ENCODE measurements at regions not wholly inside any gene's neighbourhood (a gene's known extent, or its start where the extent isn't known, plus 50 kb on each side); places are given as distances from the start of the nearest gene placed in this dataset.

DNA sequence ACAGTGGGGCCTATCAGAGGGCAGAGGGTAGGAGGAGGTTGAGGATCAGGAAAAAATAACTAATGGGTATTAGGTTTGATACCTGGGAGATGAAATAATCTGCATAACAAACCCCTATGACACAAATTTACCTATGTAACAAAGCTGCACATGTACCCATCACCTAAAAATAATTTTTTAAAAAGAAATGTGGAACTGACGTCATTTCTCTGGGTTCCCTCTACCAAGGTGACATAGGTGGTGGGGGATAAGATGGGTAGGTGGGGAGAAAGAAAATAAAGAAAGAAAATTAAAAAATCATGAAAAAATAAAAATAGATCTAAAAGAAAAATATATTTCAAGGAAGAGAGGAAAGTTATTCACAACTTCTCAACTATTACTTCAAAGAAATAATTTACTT lies 153.1 kb upstream of the SORCS1 start:
- no peaks in the 10 kb centered on the region for H3K27me3 ChIP-seq (ENCODE audit: control insufficient read depth in 2 of 2, insufficient read depth in 1 of 2, low read length in 1 of 2)
- H3K36me3 ChIP-seq (ENCODE audit: control insufficient read depth in 2 of 2, insufficient read depth in 2 of 2, low read length in 1 of 2): no peaks in the 10 kb centered on the region
- H3K27ac ChIP-seq (ENCODE audit: low read depth in 1 of 2, low read length in 1 of 2): no peak overlapping the region
- no peaks in the 10 kb centered on the region for H3K4me1 ChIP-seq (ENCODE audit: control insufficient read depth in 2 of 2, insufficient read depth in 2 of 2, low read length in 2 of 2)
- DNase-seq (ENCODE audit: low read depth in 6 of 9, low spot score in 9 of 9): no peak
- WGBS: 91% methylated on average over 1 of the region's 1 CpG
- H3K4me3 ChIP-seq (ENCODE audit: low read length in 2 of 2): no peak overlapping the region
- H3K9me3 ChIP-seq (ENCODE audit: control insufficient read depth in 2 of 2, insufficient read depth in 1 of 2, low read length in 1 of 2): no peaks in the 10 kb centered on the region

DNA sequence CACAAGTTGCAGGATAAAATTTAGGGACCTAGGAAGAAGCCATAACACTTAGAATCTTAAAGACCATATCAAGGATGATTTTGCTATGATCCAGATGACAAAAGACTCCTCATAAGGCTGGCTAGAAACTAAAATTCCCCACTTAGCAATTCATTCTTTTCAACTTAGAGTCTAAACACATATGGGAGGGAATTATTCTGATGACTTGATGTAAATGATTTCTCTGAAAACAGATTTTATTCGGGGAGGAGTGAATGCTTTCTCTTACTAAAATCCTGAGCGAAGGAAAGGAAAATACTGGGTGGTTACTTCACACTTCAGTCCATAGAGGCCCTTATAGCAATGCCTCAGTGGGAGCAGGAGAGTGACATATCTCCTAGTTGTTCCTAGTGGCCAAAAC lies 138.7 kb upstream of the SORCS1 start:
- H3K4me3 ChIP-seq (ENCODE audit: low read length in 2 of 2): no peak overlapping the region
- 92% methylated on average over 2 of the region's 2 CpGs for WGBS

DNA sequence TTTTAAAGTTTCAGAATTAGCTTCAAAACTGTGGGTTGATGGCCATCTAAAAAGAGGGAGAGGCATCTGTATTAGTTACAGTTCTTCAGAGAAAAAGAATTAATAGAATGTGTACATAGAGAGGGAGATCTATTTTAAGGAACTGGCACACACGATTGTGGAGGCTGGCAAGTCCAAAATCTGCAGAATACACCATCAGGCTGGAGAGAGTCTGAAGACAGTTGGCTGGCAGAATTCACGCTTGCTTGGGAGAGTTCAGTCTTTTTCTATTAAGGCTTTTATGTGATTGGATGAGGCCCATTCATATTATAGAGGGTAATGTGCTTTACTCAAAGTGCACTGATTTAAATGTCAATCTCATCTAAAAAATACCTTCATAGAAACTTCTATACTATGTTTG lies 135.1 kb upstream of the SORCS1 start:
- Histone ChIP-seq H3K27ac (ENCODE audit: low read depth in 1 of 2, low read length in 1 of 2) (no peak overlapping the region), H3K27me3 (ENCODE audit: control insufficient read depth in 2 of 2, insufficient read depth in 1 of 2, low read length in 1 of 2) (no peaks in the 10 kb centered on the region), H3K36me3 (ENCODE audit: control insufficient read depth in 2 of 2, insufficient read depth in 2 of 2, low read length in 1 of 2) (no peaks in the 10 kb centered on the region), H3K4me1 (ENCODE audit: control insufficient read depth in 2 of 2, insufficient read depth in 2 of 2, low read length in 2 of 2) (no peaks in the 10 kb centered on the region), H3K4me3 (ENCODE audit: low read length in 2 of 2) (no peak overlapping the region), H3K9me3 (ENCODE audit: control insufficient read depth in 2 of 2, insufficient read depth in 1 of 2, low read length in 1 of 2) (no peaks in the 10 kb centered on the region)
- DNase-seq (ENCODE audit: low read depth in 6 of 9, low spot score in 9 of 9): no peak
- 89% methylated on average over 2 of the region's 2 CpGs for WGBS

More for the DNA sequence above, 138.7 kb upstream of the SORCS1 start:
- no peak overlapping the region for H3K27ac ChIP-seq (ENCODE audit: low read depth in 1 of 2, low read length in 1 of 2)
- no peaks in the 10 kb centered on the region for H3K27me3 ChIP-seq (ENCODE audit: control insufficient read depth in 2 of 2, insufficient read depth in 1 of 2, low read length in 1 of 2)
- H3K4me1 ChIP-seq (ENCODE audit: control insufficient read depth in 2 of 2, insufficient read depth in 2 of 2, low read length in 2 of 2): no peaks in the 10 kb centered on the region
- DNase-seq (ENCODE audit: low read depth in 6 of 9, low spot score in 9 of 9): no peak
- H3K9me3 ChIP-seq (ENCODE audit: control insufficient read depth in 2 of 2, insufficient read depth in 1 of 2, low read length in 1 of 2): no peaks in the 10 kb centered on the region
- H3K36me3 ChIP-seq (ENCODE audit: control insufficient read depth in 2 of 2, insufficient read depth in 2 of 2, low read length in 1 of 2): no peaks in the 10 kb centered on the region

DNA sequence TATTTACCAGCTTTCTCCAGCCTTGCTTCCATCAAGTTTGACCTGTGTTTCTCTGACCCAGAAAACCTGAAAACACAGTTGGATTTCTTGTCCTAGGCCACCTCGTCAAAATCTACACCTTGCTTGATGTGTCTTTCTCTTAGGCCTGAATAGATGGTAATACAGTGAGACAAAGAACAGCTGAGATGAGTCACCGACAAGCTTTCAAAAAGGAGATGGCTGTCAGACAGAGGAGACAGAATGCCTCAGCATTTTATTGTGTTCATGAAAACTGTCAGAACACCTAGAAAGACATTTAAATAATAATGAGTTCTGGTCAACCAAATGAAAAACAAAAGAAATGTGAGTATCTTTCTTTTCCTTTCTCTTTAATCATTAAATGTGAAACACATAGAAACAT lies 119.7 kb upstream of the SORCS1 start:
- H3K36me3 ChIP-seq (ENCODE audit: control insufficient read depth in 2 of 2, insufficient read depth in 2 of 2, low read length in 1 of 2): no peaks in the 10 kb centered on the region
- 66% methylated on average over 2 of the region's 2 CpGs for WGBS
- no peak overlapping the region for H3K27ac ChIP-seq (ENCODE audit: low read depth in 1 of 2, low read length in 1 of 2)
- no peak overlapping the region for H3K4me3 ChIP-seq (ENCODE audit: low read length in 2 of 2)
- H3K4me1 ChIP-seq (ENCODE audit: control insufficient read depth in 2 of 2, insufficient read depth in 2 of 2, low read length in 2 of 2): no peaks in the 10 kb centered on the region
- DNase-seq (ENCODE audit: low read depth in 6 of 9, low spot score in 9 of 9): no peak
- no peaks in the 10 kb centered on the region for H3K27me3 ChIP-seq (ENCODE audit: control insufficient read depth in 2 of 2, insufficient read depth in 1 of 2, low read length in 1 of 2)
- H3K9me3 ChIP-seq (ENCODE audit: control insufficient read depth in 2 of 2, insufficient read depth in 1 of 2, low read length in 1 of 2): no peaks in the 10 kb centered on the region

DNA sequence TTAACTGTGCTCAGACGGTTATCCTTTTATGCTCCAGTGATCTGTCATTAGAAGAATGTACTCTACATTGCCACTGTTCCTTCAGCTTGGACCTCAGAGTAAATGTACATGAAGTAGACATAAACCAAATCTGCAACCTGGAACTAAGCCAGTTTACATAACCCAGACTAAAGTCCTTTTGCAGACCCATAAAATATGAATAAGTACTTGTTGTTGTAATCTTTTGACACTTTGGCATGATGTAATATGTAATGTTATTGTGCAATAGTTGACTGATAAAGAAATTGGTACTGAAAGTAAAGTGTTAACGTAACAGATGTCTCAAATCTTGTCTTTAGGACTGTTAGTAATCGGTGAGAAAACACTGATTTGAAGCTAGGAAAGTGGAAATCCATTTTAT lies 115.8 kb upstream of the SORCS1 start:
- WGBS: 87% methylated on average over 3 of the region's 3 CpGs
- no peak for DNase-seq (ENCODE audit: low read depth in 6 of 9, low spot score in 9 of 9)
- no peaks in the 10 kb centered on the region for H3K4me1 ChIP-seq (ENCODE audit: control insufficient read depth in 2 of 2, insufficient read depth in 2 of 2, low read length in 2 of 2)

DNA sequence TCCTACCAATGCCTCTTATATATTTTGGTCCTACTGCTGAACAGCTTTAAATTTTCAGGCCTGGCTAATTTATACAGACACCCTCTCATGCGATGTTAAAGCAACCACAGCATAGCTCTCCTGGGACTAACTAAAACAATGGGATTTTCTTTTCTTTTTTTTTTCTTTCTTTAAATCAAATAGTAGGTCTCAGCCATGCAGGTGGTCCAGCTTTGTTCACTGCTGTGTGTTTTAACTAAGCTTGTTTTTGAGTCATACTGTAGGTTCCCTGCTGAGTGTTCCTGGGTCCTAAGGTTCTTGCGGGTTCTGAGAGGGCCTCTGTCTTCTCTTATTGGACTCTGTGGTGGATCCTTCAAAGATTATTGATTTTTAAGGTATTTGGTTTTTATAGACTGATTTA lies 113.1 kb upstream of the SORCS1 start:
- H3K36me3 ChIP-seq (ENCODE audit: control insufficient read depth in 2 of 2, insufficient read depth in 2 of 2, low read length in 1 of 2): no peaks in the 10 kb centered on the region
- H3K27me3 ChIP-seq (ENCODE audit: control insufficient read depth in 2 of 2, insufficient read depth in 1 of 2, low read length in 1 of 2): no peaks in the 10 kb centered on the region
- DNase-seq (ENCODE audit: low read depth in 6 of 9, low spot score in 9 of 9): no peak
- no peak overlapping the region for H3K4me3 ChIP-seq (ENCODE audit: low read length in 2 of 2)
- 86% methylated on average over 2 of the region's 2 CpGs for WGBS
- H3K27ac ChIP-seq (ENCODE audit: low read depth in 1 of 2, low read length in 1 of 2): no peak overlapping the region
- no peaks in the 10 kb centered on the region for H3K9me3 ChIP-seq (ENCODE audit: control insufficient read depth in 2 of 2, insufficient read depth in 1 of 2, low read length in 1 of 2)
- no peaks in the 10 kb centered on the region for H3K4me1 ChIP-seq (ENCODE audit: control insufficient read depth in 2 of 2, insufficient read depth in 2 of 2, low read length in 2 of 2)

More for the DNA sequence above, 115.8 kb upstream of the SORCS1 start:
- Histone ChIP-seq H3K4me3 (ENCODE audit: low read length in 2 of 2) (no peak overlapping the region), H3K27me3 (ENCODE audit: control insufficient read depth in 2 of 2, insufficient read depth in 1 of 2, low read length in 1 of 2) (no peaks in the 10 kb centered on the region), H3K9me3 (ENCODE audit: control insufficient read depth in 2 of 2, insufficient read depth in 1 of 2, low read length in 1 of 2) (no peaks in the 10 kb centered on the region), H3K27ac (ENCODE audit: low read depth in 1 of 2, low read length in 1 of 2) (no peak overlapping the region), H3K36me3 (ENCODE audit: control insufficient read depth in 2 of 2, insufficient read depth in 2 of 2, low read length in 1 of 2) (no peaks in the 10 kb centered on the region)

DNA sequence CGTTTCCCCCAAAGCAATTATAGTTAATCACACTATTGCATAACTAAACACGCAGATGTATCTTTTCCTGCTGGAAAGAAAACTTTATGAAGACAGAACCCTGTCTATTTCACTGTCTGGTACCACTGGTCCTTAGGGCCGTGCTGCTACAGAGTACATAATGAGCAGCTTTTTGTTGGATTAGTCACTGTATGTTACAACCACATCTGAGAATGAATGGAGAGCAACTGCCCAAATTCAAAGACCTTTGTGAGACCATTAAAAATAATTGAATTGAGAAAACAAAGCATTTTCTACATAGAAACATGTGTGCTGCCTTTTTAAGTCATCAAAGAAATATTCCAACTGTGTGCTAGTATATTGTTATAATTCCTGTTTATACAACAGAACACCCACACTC lies 111.3 kb upstream of the SORCS1 start:
- Histone ChIP-seq H3K9me3 (ENCODE audit: control insufficient read depth in 2 of 2, insufficient read depth in 1 of 2, low read length in 1 of 2) (no peaks in the 10 kb centered on the region), H3K4me3 (ENCODE audit: low read length in 2 of 2) (no peak overlapping the region), H3K36me3 (ENCODE audit: control insufficient read depth in 2 of 2, insufficient read depth in 2 of 2, low read length in 1 of 2) (no peaks in the 10 kb centered on the region), H3K27ac (ENCODE audit: low read depth in 1 of 2, low read length in 1 of 2) (no peak overlapping the region), H3K4me1 (ENCODE audit: control insufficient read depth in 2 of 2, insufficient read depth in 2 of 2, low read length in 2 of 2) (no peaks in the 10 kb centered on the region), H3K27me3 (ENCODE audit: control insufficient read depth in 2 of 2, insufficient read depth in 1 of 2, low read length in 1 of 2) (no peaks in the 10 kb centered on the region)
- DNase-seq (ENCODE audit: low read depth in 6 of 9, low spot score in 9 of 9): no peak
- WGBS: 92% methylated on average over 3 of the region's 3 CpGs

DNA sequence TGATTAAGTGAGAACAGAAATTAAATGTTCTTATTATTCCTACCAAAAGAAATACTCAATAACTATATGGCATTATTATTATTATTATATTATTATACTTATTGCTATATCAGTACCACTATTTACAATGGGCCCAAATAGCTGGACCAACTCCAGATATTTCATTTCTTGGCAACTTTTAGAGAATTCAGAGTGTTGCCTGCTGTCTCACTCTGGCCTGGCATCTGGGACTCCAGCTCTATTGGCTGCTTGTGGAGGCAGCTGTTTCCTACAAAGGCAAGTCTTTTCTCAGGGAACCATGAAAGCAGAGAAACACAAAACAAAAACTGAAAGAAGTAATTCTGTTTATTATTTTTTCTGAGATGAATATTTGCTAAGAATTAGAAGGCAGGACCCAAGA lies 105.1 kb upstream of the SORCS1 start:
- no peak for DNase-seq (ENCODE audit: low read depth in 6 of 9, low spot score in 9 of 9)
- no peak overlapping the region for H3K4me3 ChIP-seq (ENCODE audit: low read length in 2 of 2)
- no peaks in the 10 kb centered on the region for H3K36me3 ChIP-seq (ENCODE audit: control insufficient read depth in 2 of 2, insufficient read depth in 2 of 2, low read length in 1 of 2)
- no peaks in the 10 kb centered on the region for H3K9me3 ChIP-seq (ENCODE audit: control insufficient read depth in 2 of 2, insufficient read depth in 1 of 2, low read length in 1 of 2)
- no peak overlapping the region for H3K27ac ChIP-seq (ENCODE audit: low read depth in 1 of 2, low read length in 1 of 2)
- no peaks in the 10 kb centered on the region for H3K27me3 ChIP-seq (ENCODE audit: control insufficient read depth in 2 of 2, insufficient read depth in 1 of 2, low read length in 1 of 2)
- no peaks in the 10 kb centered on the region for H3K4me1 ChIP-seq (ENCODE audit: control insufficient read depth in 2 of 2, insufficient read depth in 2 of 2, low read length in 2 of 2)

DNA sequence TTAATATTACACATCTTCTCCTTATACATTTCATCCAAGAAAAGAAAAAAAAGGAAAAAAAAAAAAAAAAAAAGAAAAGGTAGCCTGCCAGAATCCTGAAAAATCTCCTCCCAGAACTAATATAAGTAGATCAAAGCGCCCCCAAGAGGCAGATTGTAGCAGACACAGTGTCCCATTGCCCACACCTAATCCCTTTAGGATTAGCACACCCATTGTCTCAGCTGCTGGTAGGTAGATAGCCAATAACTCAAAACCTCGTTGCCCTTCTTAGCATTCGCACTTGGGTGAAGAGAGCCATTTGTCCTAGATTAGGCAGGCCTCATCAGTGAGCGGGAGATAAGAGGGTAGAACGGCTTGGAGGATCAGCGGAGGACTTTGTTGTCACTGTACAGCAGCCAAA lies 100.2 kb upstream of the SORCS1 start:
- no peak overlapping the region for H3K27ac ChIP-seq (ENCODE audit: low read depth in 1 of 2, low read length in 1 of 2)
- H3K27me3 ChIP-seq (ENCODE audit: control insufficient read depth in 2 of 2, insufficient read depth in 1 of 2, low read length in 1 of 2): no peaks in the 10 kb centered on the region
- H3K36me3 ChIP-seq (ENCODE audit: control insufficient read depth in 2 of 2, insufficient read depth in 2 of 2, low read length in 1 of 2): no peaks in the 10 kb centered on the region
- H3K9me3 ChIP-seq (ENCODE audit: control insufficient read depth in 2 of 2, insufficient read depth in 1 of 2, low read length in 1 of 2): no peaks in the 10 kb centered on the region
- WGBS: 72% methylated on average over 6 of the region's 6 CpGs
- DNase-seq (ENCODE audit: low read depth in 6 of 9, low spot score in 9 of 9): no peak
- H3K4me3 ChIP-seq (ENCODE audit: low read length in 2 of 2): no peak overlapping the region
- H3K4me1 ChIP-seq (ENCODE audit: control insufficient read depth in 2 of 2, insufficient read depth in 2 of 2, low read length in 2 of 2): no peaks in the 10 kb centered on the region

DNA sequence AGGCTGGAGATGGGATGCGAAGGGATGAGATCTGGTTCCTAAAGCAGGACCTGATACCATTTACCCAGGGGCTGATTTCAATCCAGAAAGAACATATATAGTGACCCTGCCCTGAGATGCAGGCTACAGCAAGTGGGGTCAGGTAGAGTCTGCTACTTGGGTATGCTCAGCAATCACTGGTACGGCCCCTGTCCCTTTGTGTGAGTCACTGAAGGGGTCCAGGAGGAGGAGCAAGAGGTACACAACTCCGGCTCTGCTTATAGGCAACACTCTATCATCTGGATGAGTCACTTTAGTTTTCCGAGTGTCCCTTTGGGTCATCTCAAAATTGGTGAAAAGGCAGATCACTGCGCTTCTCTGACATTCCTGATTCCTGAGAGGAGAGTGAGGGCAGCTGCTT lies 79.6 kb upstream of the SORCS1 start:
- no peaks in the 10 kb centered on the region for H3K4me1 ChIP-seq (ENCODE audit: control insufficient read depth in 2 of 2, insufficient read depth in 2 of 2, low read length in 2 of 2)
- H3K27ac ChIP-seq (ENCODE audit: low read depth in 1 of 2, low read length in 1 of 2): no peak overlapping the region
- H3K4me3 ChIP-seq (ENCODE audit: low read length in 2 of 2): no peak overlapping the region
- no peaks in the 10 kb centered on the region for H3K9me3 ChIP-seq (ENCODE audit: control insufficient read depth in 2 of 2, insufficient read depth in 1 of 2, low read length in 1 of 2)
- DNase-seq (ENCODE audit: low read depth in 6 of 9, low spot score in 9 of 9): no peak
- WGBS: 93% methylated on average over 5 of the region's 5 CpGs
- H3K36me3 ChIP-seq (ENCODE audit: control insufficient read depth in 2 of 2, insufficient read depth in 2 of 2, low read length in 1 of 2): no peaks in the 10 kb centered on the region
- no peaks in the 10 kb centered on the region for H3K27me3 ChIP-seq (ENCODE audit: control insufficient read depth in 2 of 2, insufficient read depth in 1 of 2, low read length in 1 of 2)
